Keratinocyte (primary cell): ENCODE measurements at regions not wholly inside any gene's neighbourhood (a gene's known extent, or its start where the extent isn't known, plus 50 kb on each side); places are given as distances from the start of the nearest gene placed in this dataset.

Experiments
- DNase-seq: peaks from one replicate; pipeline ENCODE4 v3.0.0-alpha.2; 2011; ENCODE audit warnings: low read depth, missing footprints, low spot score
- FAIRE-seq: peaks from 2 replicates; lab custom pipeline; 2011; peaks lifted over from hg19 to GRCh38; lab: Jason Lieb, UNC
- H2AFZ ChIP-seq: 2 replicates; pipeline ENCODE4 v1.6.0; 2012; ENCODE audit warnings: low read length, control low read depth, inconsistent platforms; ENCODE audit not compliant: control insufficient read depth
- H3K27ac ChIP-seq: 2 replicates; pipeline ENCODE4 v1.5.1; 2011; ENCODE audit warnings: low read length; ENCODE audit not compliant: control insufficient read depth, insufficient read depth
- H3K27me3 ChIP-seq: 3 replicates; pipeline ENCODE4 v1.6.0; 2011; ENCODE audit warnings: low read length; ENCODE audit not compliant: control insufficient read depth, insufficient read depth; ENCODE audit errors: extremely low read depth
- H3K36me3 ChIP-seq, 2 experiments: 2 replicates in 1 of 2; 3 replicates in 1 of 2; pipeline ENCODE4 v1.5.1; 2011; ENCODE audit warnings: low read length in 2 of 2, mild to moderate bottlenecking in 1 of 2; ENCODE audit not compliant: control insufficient read depth in 2 of 2, insufficient read depth in 2 of 2; ENCODE audit errors: extremely low read depth in 1 of 2
- H3K4me1 ChIP-seq: 3 replicates; pipeline ENCODE4 v1.5.1; 2011; ENCODE audit warnings: low read length; ENCODE audit not compliant: control insufficient read depth, insufficient read depth; ENCODE audit errors: extremely low read depth
- H3K4me2 ChIP-seq: 3 replicates; pipeline ENCODE4 v1.6.0; 2011; ENCODE audit warnings: low read depth, low read length; ENCODE audit not compliant: control insufficient read depth, insufficient read depth; ENCODE audit errors: extremely low read depth
- H3K4me3 ChIP-seq, 3 experiments: fragments of 200-600 bp in 1 of 3; sonication (generic) in 1 of 3; 2 replicates in 2 of 3; 3 replicates in 1 of 3; pipeline ENCODE4 v1.5.1; 2011 to 2016; ENCODE audit warnings: low read length in 3 of 3, mild to moderate bottlenecking in 3 of 3, control low read depth in 2 of 3, inconsistent platforms in 1 of 3, low read depth in 1 of 3, mixed read lengths in 1 of 3, mixed run types in 1 of 3, moderate library complexity in 1 of 3; ENCODE audit not compliant: control insufficient read depth in 2 of 3, insufficient read depth in 2 of 3; ENCODE audit errors: extremely low read depth in 1 of 3
- H3K79me2 ChIP-seq: 2 replicates; pipeline ENCODE4 v1.6.0; 2012; ENCODE audit warnings: low read length; ENCODE audit not compliant: control insufficient read depth, insufficient read depth
- H3K9ac ChIP-seq: 3 replicates; pipeline ENCODE4 v1.6.0; 2011; ENCODE audit warnings: low read length; ENCODE audit not compliant: control insufficient read depth, insufficient read depth; ENCODE audit errors: extremely low read depth
- H3K9me1 ChIP-seq: 3 replicates; pipeline ENCODE4 v1.6.0; 2011; ENCODE audit warnings: low read length; ENCODE audit not compliant: control insufficient read depth, insufficient read depth; ENCODE audit errors: extremely low read depth
- H3K9me3 ChIP-seq: 2 replicates; pipeline ENCODE4 v1.5.1; 2012; ENCODE audit warnings: low read depth, low read length; ENCODE audit not compliant: control insufficient read depth
- H4K20me1 ChIP-seq: 3 replicates; pipeline ENCODE4 v1.6.0; 2011; ENCODE audit warnings: low read length; ENCODE audit not compliant: control insufficient read depth, insufficient read depth; ENCODE audit errors: extremely low read depth
- CTCF ChIP-seq, 3 experiments: IDR thresholded peaks in 1 of 3; conservative IDR thresholded peaks in 1 of 3; optimal IDR thresholded peaks in 1 of 3; 2 replicates in 2 of 3; 3 replicates in 1 of 3; pipeline versions ENCODE3 to v1.5.1; 2011; ENCODE audit warnings: low read length in 3 of 3, mild to moderate bottlenecking in 3 of 3, moderate library complexity in 2 of 3, control low read depth in 1 of 3, inconsistent platforms in 1 of 3; ENCODE audit not compliant: insufficient read depth in 2 of 3; ENCODE audit errors: extremely low read depth in 1 of 3
- EZH2 ChIP-seq: IDR thresholded peaks from one replicate; pipeline ENCODE4 v1.6.1; 2012; ENCODE audit warnings: inconsistent platforms, mild to moderate bottlenecking, low read length, moderate library complexity
- dilution Hi-C: fragments of 300-500 bp; cut with MboI; formaldehyde crosslinking; loops from one replicate; pipeline ENCODE4 v1.7.0; 2020; ENCODE audit warnings: low sequenced_read_pairs; ENCODE audit not compliant: extremely low pct_ligation_motif_present

- Histone ChIP-seq H3K9me3 (no peaks in the 10 kb centered on the region), H3K4me2 (peak overlapping the region; percentile 11), H3K4me3 (no peak overlapping the region), H4K20me1 (no peaks in the 10 kb centered on the region), H3K36me3 (no peaks in the 10 kb centered on the region), H3K79me2 (no peaks in the 10 kb centered on the region), H3K4me1 (peaks cover 11% of the 10 kb centered on the region), H3K9me1 (no peaks in the 10 kb centered on the region), H3K27me3 (peaks cover 4% of the 10 kb centered on the region), H2AFZ (no peak overlapping the region), H3K27ac (no peak overlapping the region), H3K9ac (no peak overlapping the region)
- dilution Hi-C loops: no loop called here
- DNase-seq (no peak), FAIRE-seq (no peak)
- TF ChIP-seq CTCF (optimal IDR thresholded peaks at IDR 0.05 in 1 of 3, IDR thresholded peaks at IDR 0.05 in 1 of 3, conservative IDR thresholded peaks at IDR 0.05 in 1 of 3; ENCODE audit: extremely low read depth in 1 of 3, insufficient read depth in 2 of 3, low read length in 3 of 3) (no peak), EZH2 (no peak)
Observed at GRCh38 chr4:54929459-54929858, 195.9 kb downstream of the KDR start.

GRCh38 chr4:54924891-54925290, 200.5 kb downstream of the KDR start:
- no peaks in the 10 kb centered on the region for H3K9me3 ChIP-seq
- DNase-seq (no peak), FAIRE-seq (no peak)
- H3K4me3 ChIP-seq: no peak overlapping the region
- no peaks in the 10 kb centered on the region for H3K9me1 ChIP-seq
- H3K79me2 ChIP-seq: no peaks in the 10 kb centered on the region
- no peak overlapping the region for H3K27ac ChIP-seq
- H4K20me1 ChIP-seq: no peaks in the 10 kb centered on the region
- no peaks in the 10 kb centered on the region for H3K36me3 ChIP-seq
- no peak overlapping the region for H3K9ac ChIP-seq
- no peak for TF ChIP-seq CTCF (optimal IDR thresholded peaks at IDR 0.05 in 1 of 3, IDR thresholded peaks at IDR 0.05 in 1 of 3, conservative IDR thresholded peaks at IDR 0.05 in 1 of 3; ENCODE audit: extremely low read depth in 1 of 3, insufficient read depth in 2 of 3, low read length in 3 of 3)
- TF ChIP-seq EZH2: no peak
- no peak overlapping the region for H2AFZ ChIP-seq
- dilution Hi-C loops: no loop called here
- H3K4me2 ChIP-seq: no peak overlapping the region
- H3K27me3 ChIP-seq: no peaks in the 10 kb centered on the region
- peaks cover 6% of the 10 kb centered on the region for H3K4me1 ChIP-seq
